GM10248 (cell line): ENCODE measurements at regions not wholly inside any gene's neighbourhood (a gene's known extent, or its start where the extent isn't known, plus 50 kb on each side); places are given as distances from the start of the nearest gene placed in this dataset.

Experiments used
- CTCF ChIA-PET: fragments of 300-600 bp; sonication (Branson Sonifier 250); formaldehyde crosslinking; extraction: SDS; loops from one replicate; lab custom pipeline; 2021; ENCODE audit warnings: antibody characterized with exemption; lab: Yijun Ruan, JAX
- POLR2A ChIA-PET: fragments of 350-650 bp; sonication (Branson Sonifier 250); formaldehyde crosslinking; extraction: SDS; loops from one replicate; lab custom pipeline; 2020; ENCODE audit warnings: antibody characterized with exemption; lab: Yijun Ruan, JAX
- DNase-seq: peaks from one replicate; pipeline ENCODE4 v3.0.0; 2012; ENCODE audit errors: extremely low spot score
- CTCF ChIP-seq: IDR thresholded peaks from 2 replicates; pipeline ENCODE4 v1.5.1; 2012; ENCODE audit warnings: mild to moderate bottlenecking, low read depth; ENCODE audit errors: extremely low read depth, missing control alignments, control extremely low read depth

- DNase-seq = peak; percentile 70
- TF ChIP-seq CTCF = peak; percentile 78
- ChIA-PET POLR2A (no interaction called here), CTCF (interaction anchor here (0.7 to 4.6 kb wide), 30 partner anchors 9 to 418 kb away, joined by 3 to 58 read pairs (median 4); no protein-coding TSS in a partner anchor)
These were observed 53.8 kb upstream of the OTUD4 start for GRCh38 chr4:145234091-145234706.

- ChIA-PET POLR2A (no interaction called here), CTCF (interaction anchor here (1.1 to 4.6 kb wide), 5 partner anchors 13 to 372 kb away, joined by 3 to 58 read pairs (median 3); no protein-coding TSS in a partner anchor)
- DNase-seq = no peak
- TF ChIP-seq CTCF = no peak
These were observed 51.7 kb upstream of the OTUD4 start for GRCh38 chr4:145231906-145232700.

- no peak for TF ChIP-seq CTCF
- ChIA-PET CTCF (interaction anchor here (0.9 to 4.6 kb wide), 3 partner anchors 13 to 62 kb away, joined by 3 to 29 read pairs (median 13); no protein-coding TSS in a partner anchor), POLR2A (no interaction called here)
- DNase-seq = no peak
These were observed 50.3 kb upstream of the OTUD4 start for GRCh38 chr4:145230726-145231125.
